ENCODE measurements at regions not wholly inside any gene's neighbourhood (a gene's known extent, or its start where the extent isn't known, plus 50 kb on each side); places are given as distances from the start of the nearest gene placed in this dataset.

GRCh38 chr7:395643-396042 lies 105.7 kb downstream of the FOXL3 start:
- Histone ChIP-seq H3K4me1 (ENCODE audit: control insufficient read depth, low read depth, low read length) (no peaks in the 10 kb centered on the region), H3K27me3 (ENCODE audit: control insufficient read depth, insufficient read depth, low read length) (no peaks in the 10 kb centered on the region), H3K9me3 (ENCODE audit: control insufficient read depth, low read depth, low read length) (peaks cover 21% of the 10 kb centered on the region), H3K4me3 (ENCODE audit: low read length) (no peak overlapping the region), H3K36me3 (ENCODE audit: control insufficient read depth, low read depth, low read length) (no peaks in the 10 kb centered on the region), H3K9ac (ENCODE audit: low read length) (no peak overlapping the region), H3K27ac (ENCODE audit: low read length) (no peak overlapping the region)

DNA sequence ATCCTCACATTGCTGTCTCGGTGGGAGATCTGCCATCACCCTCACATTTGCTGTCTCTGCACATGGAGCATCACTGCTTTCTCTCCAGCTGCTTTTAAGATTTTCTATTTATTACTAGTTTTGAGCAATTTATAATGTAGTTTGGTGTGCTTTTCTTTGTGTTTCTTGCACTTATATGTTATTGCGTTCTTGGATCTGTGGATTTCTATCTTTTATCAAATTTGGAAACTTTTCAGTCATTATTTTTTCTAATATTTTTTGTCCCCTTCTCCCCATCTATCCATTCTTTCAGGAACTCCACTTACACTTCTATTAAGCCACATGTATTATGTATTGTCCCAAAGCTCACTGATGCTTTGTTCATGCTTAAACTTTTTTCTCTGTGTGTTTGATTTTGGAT lies 108.9 kb downstream of the FOXL3 start:
- no peak overlapping the region for H3K27ac ChIP-seq (ENCODE audit: low read length)
- H3K36me3 ChIP-seq (ENCODE audit: control insufficient read depth, low read depth, low read length), result no peaks in the 10 kb centered on the region
- no peak overlapping the region for H3K4me3 ChIP-seq (ENCODE audit: low read length)
- no peak overlapping the region for H3K9ac ChIP-seq (ENCODE audit: low read length)
- H3K9me3 ChIP-seq (ENCODE audit: control insufficient read depth, low read depth, low read length), result peaks cover 21% of the 10 kb centered on the region
- H3K4me1 ChIP-seq (ENCODE audit: control insufficient read depth, low read depth, low read length), result no peaks in the 10 kb centered on the region
- no peaks in the 10 kb centered on the region for H3K27me3 ChIP-seq (ENCODE audit: control insufficient read depth, insufficient read depth, low read length)

GRCh38 chr7:400901-401485 lies 111.0 kb downstream of the FOXL3 start:
- H3K36me3 ChIP-seq (ENCODE audit: control insufficient read depth, low read depth, low read length), result no peaks in the 10 kb centered on the region
- H3K9ac ChIP-seq (ENCODE audit: low read length), result no peak overlapping the region
- H3K27ac ChIP-seq (ENCODE audit: low read length), result no peak overlapping the region
- H3K4me1 ChIP-seq (ENCODE audit: control insufficient read depth, low read depth, low read length), result no peaks in the 10 kb centered on the region
- no peak overlapping the region for H3K4me3 ChIP-seq (ENCODE audit: low read length)
- no peaks in the 10 kb centered on the region for H3K27me3 ChIP-seq (ENCODE audit: control insufficient read depth, insufficient read depth, low read length)
- peaks cover 10% of the 10 kb centered on the region for H3K9me3 ChIP-seq (ENCODE audit: control insufficient read depth, low read depth, low read length)

GRCh38 chr7:401495-401894 lies 111.5 kb downstream of the FOXL3 start:
- no peak overlapping the region for H3K27ac ChIP-seq (ENCODE audit: low read length)
- H3K4me3 ChIP-seq (ENCODE audit: low read length), result no peak overlapping the region
- H3K36me3 ChIP-seq (ENCODE audit: control insufficient read depth, low read depth, low read length), result no peaks in the 10 kb centered on the region
- H3K4me1 ChIP-seq (ENCODE audit: control insufficient read depth, low read depth, low read length), result no peaks in the 10 kb centered on the region
- H3K9me3 ChIP-seq (ENCODE audit: control insufficient read depth, low read depth, low read length), result peaks cover 9% of the 10 kb centered on the region
- H3K27me3 ChIP-seq (ENCODE audit: control insufficient read depth, insufficient read depth, low read length), result no peaks in the 10 kb centered on the region
- no peak overlapping the region for H3K9ac ChIP-seq (ENCODE audit: low read length)

GRCh38 chr7:404812-405488 lies 114.7 kb downstream of the PDGFA start:
- Histone ChIP-seq H3K4me1 (ENCODE audit: control insufficient read depth, low read depth, low read length) (no peaks in the 10 kb centered on the region), H3K9me3 (ENCODE audit: control insufficient read depth, low read depth, low read length) (no peaks in the 10 kb centered on the region), H3K9ac (ENCODE audit: low read length) (no peak overlapping the region), H3K4me3 (ENCODE audit: low read length) (no peak overlapping the region), H3K27ac (ENCODE audit: low read length) (no peak overlapping the region), H3K36me3 (ENCODE audit: control insufficient read depth, low read depth, low read length) (no peaks in the 10 kb centered on the region), H3K27me3 (ENCODE audit: control insufficient read depth, insufficient read depth, low read length) (no peaks in the 10 kb centered on the region)

- Histone ChIP-seq H3K4me1 (ENCODE audit: control insufficient read depth, low read depth, low read length) (no peaks in the 10 kb centered on the region), H3K27me3 (ENCODE audit: control insufficient read depth, insufficient read depth, low read length) (no peaks in the 10 kb centered on the region)
Observed at GRCh38 chr7:405489-406211, 114.0 kb downstream of the PDGFA start.

DNA sequence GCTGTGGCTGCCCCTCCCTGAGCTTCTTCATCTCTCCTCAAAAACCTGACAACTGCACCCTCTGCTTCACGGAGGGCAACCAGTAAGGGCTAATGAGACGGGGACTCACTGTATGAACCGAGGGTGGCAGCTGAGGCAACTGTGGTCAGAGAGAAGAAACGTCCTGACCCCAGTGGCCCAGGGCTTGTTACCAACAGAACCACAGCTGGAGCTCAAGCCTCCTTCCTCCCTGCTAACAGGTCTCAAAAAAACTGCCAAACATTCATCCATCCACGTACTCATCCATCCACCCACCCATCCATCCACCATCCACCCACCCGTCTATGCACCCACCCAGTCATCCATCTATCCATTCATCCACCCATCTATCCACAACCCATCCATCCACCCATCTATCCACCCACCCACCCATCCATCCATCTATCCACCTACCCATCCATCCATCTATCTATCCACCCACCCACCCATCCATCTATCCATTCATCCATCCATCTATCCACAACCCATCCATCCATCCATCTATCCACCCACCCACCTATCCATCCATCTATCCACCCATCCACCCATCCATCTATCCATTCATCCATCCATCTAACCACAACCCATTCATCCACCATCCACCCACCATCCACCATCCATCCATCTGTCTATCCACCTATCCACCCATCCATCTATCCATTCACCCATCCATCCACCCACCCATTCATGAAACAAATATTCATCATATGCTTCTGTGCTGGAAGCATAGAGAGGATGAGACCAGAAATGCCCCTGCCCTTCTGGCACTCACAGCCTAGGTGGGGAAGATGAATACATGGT lies 111.7 kb downstream of the PDGFA start:
- Histone ChIP-seq H3K36me3 (ENCODE audit: control insufficient read depth, low read depth, low read length) (no peaks in the 10 kb centered on the region), H3K4me3 (ENCODE audit: low read length) (no peak overlapping the region), H3K4me1 (ENCODE audit: control insufficient read depth, low read depth, low read length) (no peaks in the 10 kb centered on the region), H3K9ac (ENCODE audit: low read length) (no peak overlapping the region), H3K27ac (ENCODE audit: low read length) (no peak overlapping the region), H3K9me3 (ENCODE audit: control insufficient read depth, low read depth, low read length) (no peaks in the 10 kb centered on the region), H3K27me3 (ENCODE audit: control insufficient read depth, insufficient read depth, low read length) (no peaks in the 10 kb centered on the region)

More at GRCh38 chr7:405489-406211, 114.0 kb downstream of the PDGFA start:
- Histone ChIP-seq H3K4me3 (ENCODE audit: low read length) (no peak overlapping the region), H3K36me3 (ENCODE audit: control insufficient read depth, low read depth, low read length) (no peaks in the 10 kb centered on the region), H3K9ac (ENCODE audit: low read length) (no peak overlapping the region), H3K9me3 (ENCODE audit: control insufficient read depth, low read depth, low read length) (no peaks in the 10 kb centered on the region), H3K27ac (ENCODE audit: low read length) (no peak overlapping the region)

- Histone ChIP-seq H3K27ac (ENCODE audit: low read length) (no peak overlapping the region), H3K4me1 (ENCODE audit: control insufficient read depth, low read depth, low read length) (no peaks in the 10 kb centered on the region), H3K27me3 (ENCODE audit: control insufficient read depth, insufficient read depth, low read length) (no peaks in the 10 kb centered on the region), H3K9ac (ENCODE audit: low read length) (no peak overlapping the region), H3K4me3 (ENCODE audit: low read length) (no peak overlapping the region), H3K9me3 (ENCODE audit: control insufficient read depth, low read depth, low read length) (no peaks in the 10 kb centered on the region), H3K36me3 (ENCODE audit: control insufficient read depth, low read depth, low read length) (no peaks in the 10 kb centered on the region)
Observed at GRCh38 chr7:408751-409311, 110.8 kb downstream of the PDGFA start.

DNA sequence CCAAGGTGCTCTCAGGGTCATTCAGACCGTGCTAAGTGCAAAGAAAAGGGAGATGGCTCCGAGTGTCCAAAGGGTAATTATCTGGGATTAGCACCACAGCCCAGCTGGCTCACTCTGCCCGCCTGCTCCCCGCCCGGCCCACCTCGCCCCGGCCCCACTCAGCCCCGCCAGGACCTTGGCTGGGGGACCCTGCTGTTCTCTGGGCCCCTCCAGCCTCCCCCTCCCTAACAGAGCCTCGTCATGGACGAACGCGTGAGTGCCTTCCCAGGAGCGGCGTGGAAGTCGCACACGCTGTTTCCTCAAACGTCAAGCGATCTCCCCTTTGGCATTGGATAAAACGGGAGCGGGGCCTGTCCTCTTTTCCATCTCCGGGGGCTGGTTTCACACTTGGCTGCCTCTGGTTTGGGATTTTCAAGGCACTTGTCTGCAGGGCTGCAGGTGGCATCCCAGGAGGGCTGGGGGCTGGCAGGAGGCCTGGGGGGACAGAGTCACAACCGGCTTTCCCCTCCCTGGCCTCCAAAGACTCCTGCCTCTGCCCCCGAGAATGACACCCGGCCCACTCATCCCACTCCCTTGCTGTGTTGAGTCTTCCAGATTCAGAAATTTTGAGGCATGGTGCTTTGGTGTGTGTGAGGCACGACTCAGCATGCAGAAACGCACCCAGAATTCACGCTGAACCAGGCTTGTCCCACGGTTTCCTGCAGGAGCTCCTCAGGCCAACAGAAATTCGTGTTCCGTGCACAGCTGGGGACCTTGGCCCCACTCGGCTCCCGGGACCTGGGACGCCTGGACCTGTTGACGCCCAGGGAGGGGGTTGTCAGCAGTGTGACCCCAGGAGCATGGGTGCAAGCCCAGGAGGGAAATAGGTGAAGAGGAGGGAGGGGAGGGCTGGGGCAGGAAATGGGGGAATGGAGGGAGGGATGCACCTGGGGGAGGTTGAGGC lies 110.0 kb downstream of the PDGFA start:
- Histone ChIP-seq H3K9ac (ENCODE audit: low read length) (no peak overlapping the region), H3K9me3 (ENCODE audit: control insufficient read depth, low read depth, low read length) (no peaks in the 10 kb centered on the region), H3K36me3 (ENCODE audit: control insufficient read depth, low read depth, low read length) (no peaks in the 10 kb centered on the region), H3K4me1 (ENCODE audit: control insufficient read depth, low read depth, low read length) (no peaks in the 10 kb centered on the region), H3K4me3 (ENCODE audit: low read length) (no peak overlapping the region), H3K27me3 (ENCODE audit: control insufficient read depth, insufficient read depth, low read length) (no peaks in the 10 kb centered on the region), H3K27ac (ENCODE audit: low read length) (no peak overlapping the region)

DNA sequence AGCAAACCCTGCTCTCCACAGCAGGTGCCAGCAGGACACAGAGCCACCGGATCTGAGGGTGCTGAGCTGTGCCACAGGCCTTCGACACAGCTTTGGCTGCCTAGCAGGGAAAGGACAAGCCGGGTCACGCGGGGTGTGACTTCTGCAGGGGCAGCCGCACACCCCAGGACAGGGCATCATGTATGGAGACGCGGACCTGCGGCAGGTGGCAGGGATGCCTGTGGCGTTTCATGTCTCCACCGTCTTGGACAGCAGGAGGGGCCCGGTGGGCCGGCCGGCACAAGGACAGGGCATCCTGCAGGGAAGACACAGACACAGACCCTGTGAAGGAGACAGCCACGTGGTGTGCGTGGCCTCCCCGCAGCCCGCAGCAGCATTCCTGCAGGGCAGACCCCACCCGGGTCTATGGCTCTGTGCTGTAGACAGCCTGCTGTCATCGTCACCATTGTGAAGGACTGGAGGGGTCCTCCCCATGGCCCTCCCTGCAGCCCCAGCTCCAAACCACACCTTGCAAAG lies 109.2 kb downstream of the PDGFA start:
- Histone ChIP-seq H3K9me3 (ENCODE audit: control insufficient read depth, low read depth, low read length) (no peaks in the 10 kb centered on the region), H3K27me3 (ENCODE audit: control insufficient read depth, insufficient read depth, low read length) (no peaks in the 10 kb centered on the region)

More for the DNA sequence above, 109.2 kb downstream of the PDGFA start:
- Histone ChIP-seq H3K9ac (ENCODE audit: low read length) (no peak overlapping the region), H3K4me1 (ENCODE audit: control insufficient read depth, low read depth, low read length) (no peaks in the 10 kb centered on the region), H3K27ac (ENCODE audit: low read length) (no peak overlapping the region), H3K36me3 (ENCODE audit: control insufficient read depth, low read depth, low read length) (no peaks in the 10 kb centered on the region), H3K4me3 (ENCODE audit: low read length) (no peak overlapping the region)

Measured in iPS-18a (cell line).